GM13977 (cell line): ENCODE measurements at regions not wholly inside any gene's neighbourhood (a gene's known extent, or its start where the extent isn't known, plus 50 kb on each side); places are given as distances from the start of the nearest gene placed in this dataset.

ENCODE experiments used
- DNase-seq: peaks from one replicate; pipeline ENCODE4 v3.0.0; 2012; ENCODE audit warnings: low spot score
- CTCF ChIP-seq: IDR thresholded peaks from 2 replicates; pipeline ENCODE4 v1.5.1; 2012; ENCODE audit warnings: mild to moderate bottlenecking, control low read depth; ENCODE audit not compliant: insufficient read depth; ENCODE audit errors: extremely low read depth, missing control alignments
- in situ Hi-C: fragments of 300-500 bp; cut with MboI; formaldehyde crosslinking; loops from one replicate; pipeline ENCODE4 v1.12.0; 2022; ENCODE audit warnings: low sequenced_read_pairs, low pct_unique_long_range_greater_than_20kb, mixed read lengths, inconsistent platforms; ENCODE audit not compliant: unreplicated experiment

DNA sequence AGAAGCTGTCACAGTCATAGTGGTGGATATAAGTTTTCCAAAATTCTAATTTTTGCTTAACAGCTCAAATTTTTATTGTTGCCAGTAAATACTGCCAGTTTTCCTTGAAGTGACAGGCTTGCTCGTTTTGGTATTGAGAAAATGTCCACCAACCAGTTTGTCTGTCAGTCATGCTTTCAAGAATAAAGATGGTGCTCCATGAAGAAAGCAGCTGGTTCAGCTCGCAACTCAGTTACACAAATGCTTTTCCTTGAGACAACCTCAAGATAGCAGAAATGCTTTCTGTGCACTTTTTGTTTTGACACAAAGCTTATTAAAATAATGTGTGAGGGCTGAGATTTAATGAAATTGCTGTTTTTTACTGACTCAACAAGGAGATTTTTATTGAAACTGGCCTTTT is 135.7 kb downstream of the LRRC70 start:
- DNase-seq: no peak
- in situ Hi-C loops: no loop called here
- TF ChIP-seq CTCF: no peak

DNA sequence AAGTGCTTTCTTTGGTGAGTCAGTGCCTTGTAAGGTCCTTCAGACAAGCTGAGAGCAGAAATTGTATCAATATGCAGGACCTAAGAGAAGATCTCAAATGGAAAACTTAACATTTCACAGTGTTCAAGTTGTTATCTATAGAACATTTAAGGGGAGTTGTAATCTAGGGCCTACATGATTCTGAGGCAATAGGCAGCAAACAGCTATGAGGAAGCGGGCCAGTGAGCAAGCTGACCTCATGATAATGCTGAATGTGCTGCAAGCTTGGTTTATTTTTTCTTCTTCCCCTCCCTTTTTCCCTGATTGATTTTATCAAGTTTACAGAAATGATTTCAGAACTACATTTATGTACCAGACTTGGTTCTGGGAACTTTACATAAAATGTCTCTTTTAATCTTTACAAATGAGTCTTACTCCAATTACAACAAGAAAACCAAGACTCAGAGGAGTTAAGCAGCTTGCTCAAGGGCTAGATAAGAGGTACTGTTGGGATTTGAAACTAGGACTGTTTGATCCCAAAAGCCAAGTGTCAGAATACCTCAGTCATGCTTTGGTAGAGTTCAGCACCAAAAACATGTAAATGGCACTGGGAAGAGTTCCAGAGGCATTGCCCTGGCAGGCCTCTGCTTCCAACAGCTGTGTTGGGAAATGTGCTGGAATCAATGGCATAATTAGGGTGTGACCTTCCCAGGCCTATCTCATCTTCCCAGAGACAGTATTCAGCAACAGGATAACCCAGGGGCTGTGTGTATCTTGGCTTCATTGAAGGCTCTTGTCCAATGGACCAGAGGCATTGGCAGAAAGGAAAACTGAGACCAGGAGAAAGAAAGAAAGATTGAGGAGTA is 130.1 kb downstream of the LRRC70 start:
- in situ Hi-C loops: no loop called here
- TF ChIP-seq CTCF: no peak
- no peak for DNase-seq

GRCh38 chr5:62707563-62707962 is 128.9 kb downstream of the LRRC70 start:
- TF ChIP-seq CTCF: no peak
- DNase-seq: no peak
- in situ Hi-C loops: no loop called here

DNA sequence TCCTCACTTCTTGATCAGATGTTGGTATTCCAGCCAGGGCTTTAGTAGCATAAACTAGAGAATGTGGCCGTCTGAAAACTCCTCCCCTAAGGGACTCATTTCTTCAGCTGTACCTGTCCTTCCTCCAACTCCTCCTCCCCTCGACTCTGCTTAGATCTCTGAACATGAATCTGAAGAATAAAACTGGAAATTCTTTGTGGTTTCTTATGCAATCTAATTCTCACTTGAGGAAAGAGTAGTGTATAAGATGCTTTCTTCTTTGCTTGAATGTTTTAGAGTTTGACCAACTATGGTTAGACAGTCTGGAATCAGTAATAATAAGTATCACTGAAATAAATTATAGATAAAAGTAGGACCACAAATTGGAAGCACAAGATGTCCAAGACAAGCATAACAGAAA is 128.5 kb downstream of the LRRC70 start:
- DNase-seq: no peak
- in situ Hi-C loops: no loop called here
- no peak for TF ChIP-seq CTCF

- DNase-seq: no peak
- in situ Hi-C loops: no loop called here
- no peak for TF ChIP-seq CTCF
These were observed 126.4 kb downstream of the LRRC70 start for GRCh38 chr5:62705022-62705421.

DNA sequence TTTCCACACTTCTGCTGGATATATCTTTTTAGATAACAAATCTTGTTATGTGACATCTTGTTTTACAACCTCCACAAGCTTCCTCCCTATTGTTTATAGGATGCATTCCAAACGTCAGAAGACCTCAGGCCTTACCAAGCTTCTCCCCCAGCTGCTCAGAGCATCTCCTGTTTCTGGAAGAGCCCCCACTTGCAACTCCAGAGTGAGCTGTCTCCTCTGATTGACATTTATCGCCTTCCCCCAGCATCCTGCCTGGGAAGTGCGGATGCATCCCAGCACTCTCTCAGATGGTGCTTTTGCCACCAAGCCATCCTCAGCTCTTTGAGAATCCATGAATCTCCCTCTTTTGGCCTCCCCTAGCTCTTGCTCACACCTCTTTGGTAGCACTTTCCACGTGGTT is 123.5 kb downstream of the LRRC70 start:
- DNase-seq: no peak
- in situ Hi-C loops: no loop called here
- TF ChIP-seq CTCF: no peak

DNA sequence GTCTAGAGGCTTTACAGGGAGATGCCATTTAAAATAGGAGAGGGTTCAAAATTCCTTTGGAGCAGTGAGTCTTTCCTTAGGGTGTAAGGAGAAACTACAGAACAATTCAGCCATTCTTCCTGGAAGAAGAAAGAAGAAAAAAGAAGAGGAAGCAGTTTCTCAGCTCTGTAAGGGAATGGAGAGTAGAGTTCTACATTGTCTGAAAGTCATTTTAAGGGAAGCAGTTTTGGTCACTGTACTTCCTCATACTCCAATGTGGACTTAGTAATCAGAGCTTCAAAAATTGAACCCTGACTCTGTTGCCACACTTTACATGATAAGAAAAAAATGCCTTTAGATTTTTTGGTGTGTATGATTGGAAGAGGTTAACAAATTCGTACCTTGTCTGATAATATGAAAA is 122.4 kb downstream of the LRRC70 start:
- in situ Hi-C loops: no loop called here
- TF ChIP-seq CTCF: no peak
- no peak for DNase-seq
